ENCODE measurements at regions not wholly inside any gene's neighbourhood (a gene's known extent, or its start where the extent isn't known, plus 50 kb on each side); places are given as distances from the start of the nearest gene placed in this dataset.
"Not testable (repeated sequence)": the region's sequence is repeated elsewhere in the genome, so short reads cannot be mapped to it uniquely, and the experiment has no call there.

- DNase-seq (ENCODE audit: low spot score) (no peak), FAIRE-seq (no peak)
Measured at GRCh38 chr7:33779216-33779615, 126.1 kb upstream of the BMPER start.

GRCh38 chr7:33781167-33781566 lies 124.2 kb upstream of the BMPER start:
- no peak for DNase-seq (ENCODE audit: low spot score)
- no peak for FAIRE-seq

GRCh38 chr7:33781796-33782195 lies 123.5 kb upstream of the BMPER start:
- FAIRE-seq (no peak), DNase-seq (ENCODE audit: low spot score) (no peak)

GRCh38 chr7:33784000-33784399 lies 121.3 kb upstream of the BMPER start:
- FAIRE-seq (no peak), DNase-seq (ENCODE audit: low spot score) (no peak)

- DNase-seq (ENCODE audit: low spot score) (no peak), FAIRE-seq (no peak)
Measured at GRCh38 chr7:33788531-33788930, 116.8 kb upstream of the BMPER start.

- no peak for DNase-seq (ENCODE audit: low spot score)
- no peak for FAIRE-seq
Measured at GRCh38 chr7:33789871-33790630, 115.3 kb upstream of the BMPER start.

- FAIRE-seq, result no peak
- no peak for DNase-seq (ENCODE audit: low spot score)
Measured at GRCh38 chr7:33790746-33791145, 114.6 kb upstream of the BMPER start.

GRCh38 chr7:33792041-33792440 lies 113.3 kb upstream of the BMPER start:
- FAIRE-seq, result no peak
- DNase-seq (ENCODE audit: low spot score), result no peak

- DNase-seq (ENCODE audit: low spot score), result no peak
- no peak for FAIRE-seq
Measured at GRCh38 chr7:33792547-33793105, 112.7 kb upstream of the BMPER start.

GRCh38 chr7:33793616-33794015 lies 111.7 kb upstream of the BMPER start:
- FAIRE-seq, result no peak

GRCh38 chr7:33794419-33794818 lies 110.9 kb upstream of the BMPER start:
- no peak for DNase-seq (ENCODE audit: low spot score)
- FAIRE-seq, result no peak

More at GRCh38 chr7:33793616-33794015, 111.7 kb upstream of the BMPER start:
- no peak for DNase-seq (ENCODE audit: low spot score)

GRCh38 chr7:33794959-33795358 lies 110.4 kb upstream of the BMPER start:
- no peak for FAIRE-seq

GRCh38 chr7:33796538-33796937 lies 108.8 kb upstream of the BMPER start:
- no peak for FAIRE-seq

More at GRCh38 chr7:33794959-33795358, 110.4 kb upstream of the BMPER start:
- no peak for DNase-seq (ENCODE audit: low spot score)

GRCh38 chr7:33797512-33797911 lies 107.8 kb upstream of the BMPER start:
- not testable (repeated sequence) for DNase-seq (ENCODE audit: low spot score); FAIRE-seq

More at GRCh38 chr7:33796538-33796937, 108.8 kb upstream of the BMPER start:
- DNase-seq (ENCODE audit: low spot score), result no peak

- DNase-seq (ENCODE audit: low spot score) (no peak), FAIRE-seq (no peak)
Measured at GRCh38 chr7:33798686-33799325, 106.5 kb upstream of the BMPER start.

- FAIRE-seq (no peak), DNase-seq (ENCODE audit: low spot score) (no peak)
Measured at GRCh38 chr7:33799766-33800165, 105.6 kb upstream of the BMPER start.

- FAIRE-seq, result no peak
- no peak for DNase-seq (ENCODE audit: low spot score)
Measured at GRCh38 chr7:33802600-33802999, 102.7 kb upstream of the BMPER start.

GRCh38 chr7:33804140-33804660 lies 101.1 kb upstream of the BMPER start:
- FAIRE-seq (no peak), DNase-seq (ENCODE audit: low spot score) (no peak)

- FAIRE-seq, result no peak
- DNase-seq (ENCODE audit: low spot score), result no peak
Measured at GRCh38 chr7:33805630-33806233, 99.6 kb upstream of the BMPER start.

- FAIRE-seq (no peak), DNase-seq (ENCODE audit: low spot score) (no peak)
Measured at GRCh38 chr7:33806298-33807154, 98.8 kb upstream of the BMPER start.

GRCh38 chr7:33807155-33807530 lies 98.2 kb upstream of the BMPER start:
- FAIRE-seq, result no peak

More at GRCh38 chr7:33807155-33807530, 98.2 kb upstream of the BMPER start:
- no peak for DNase-seq (ENCODE audit: low spot score)

Data from RCC 7860 (cell line).